Medulla oblongata (tissue), 1 donor: ENCODE measurements at regions not wholly inside any gene's neighbourhood (a gene's known extent, or its start where the extent isn't known, plus 50 kb on each side); places are given as distances from the start of the nearest gene placed in this dataset.
A peak's percentile ranks its signal among the peaks of the same experiment; 100 is the strongest.

Experiments
- DNase-seq: peaks from one replicate; pipeline ENCODE4 v3.0.0-alpha.2; 2015; ENCODE audit errors: extremely low spot score

DNA sequence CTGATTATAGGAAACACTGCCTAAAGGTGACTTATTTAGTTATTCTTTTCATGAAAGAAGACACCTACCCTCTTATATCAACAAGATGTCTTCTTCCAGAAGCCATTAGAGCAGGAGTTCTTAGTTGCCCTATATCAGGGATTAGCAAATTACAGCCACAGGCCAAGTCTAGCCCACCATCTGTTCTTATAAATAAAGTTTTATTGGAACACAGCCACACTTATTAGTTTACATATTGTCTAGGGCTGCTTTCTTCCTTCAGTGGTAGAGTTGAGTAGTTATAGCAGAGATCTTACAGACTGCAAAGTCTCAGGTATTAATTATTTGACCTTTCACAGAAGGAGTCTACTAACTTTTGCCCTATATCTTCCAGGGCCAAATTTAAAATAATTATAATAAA, 157.2 kb upstream of the NOCT start:
- DNase-seq: no peak

DNA sequence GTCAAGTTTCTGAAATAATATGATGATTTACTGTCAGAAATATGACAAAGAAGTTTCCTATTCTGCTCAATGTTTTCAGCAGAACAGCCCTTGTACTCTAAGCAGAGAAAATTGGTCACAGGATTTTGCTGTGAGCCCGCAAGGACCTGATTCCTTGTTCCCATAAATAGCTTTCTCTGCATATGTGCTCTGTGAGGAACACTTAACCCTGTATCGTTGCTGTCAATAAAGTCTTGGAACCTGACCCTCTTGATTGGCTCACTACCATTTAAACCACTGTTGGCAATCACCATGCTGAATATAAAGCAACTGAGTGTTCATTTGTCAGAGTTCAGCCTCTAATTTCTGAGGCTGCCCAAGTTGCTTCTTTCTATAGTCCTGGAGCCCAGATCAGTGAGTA, 158.2 kb upstream of the NOCT start:
- no peak for DNase-seq

DNA sequence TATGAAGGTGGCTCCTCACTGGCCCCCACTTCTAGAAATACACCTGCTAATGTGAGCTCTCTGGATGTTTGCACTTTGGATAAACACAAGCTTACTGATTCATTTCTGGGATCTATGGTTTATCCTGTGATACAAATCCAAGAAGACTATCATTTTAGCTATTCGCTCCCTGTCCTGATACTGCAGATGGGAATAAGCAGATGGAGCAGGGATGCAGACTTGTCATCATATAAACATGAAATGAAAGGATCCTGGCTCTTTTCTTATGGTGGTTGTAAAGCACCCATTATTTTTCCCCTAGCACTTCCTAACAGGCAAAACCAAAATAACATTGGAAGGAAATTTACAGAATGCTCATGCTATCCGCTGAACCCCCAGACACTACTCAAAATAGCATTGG, 162.9 kb upstream of the NOCT start:
- no peak for DNase-seq

DNA sequence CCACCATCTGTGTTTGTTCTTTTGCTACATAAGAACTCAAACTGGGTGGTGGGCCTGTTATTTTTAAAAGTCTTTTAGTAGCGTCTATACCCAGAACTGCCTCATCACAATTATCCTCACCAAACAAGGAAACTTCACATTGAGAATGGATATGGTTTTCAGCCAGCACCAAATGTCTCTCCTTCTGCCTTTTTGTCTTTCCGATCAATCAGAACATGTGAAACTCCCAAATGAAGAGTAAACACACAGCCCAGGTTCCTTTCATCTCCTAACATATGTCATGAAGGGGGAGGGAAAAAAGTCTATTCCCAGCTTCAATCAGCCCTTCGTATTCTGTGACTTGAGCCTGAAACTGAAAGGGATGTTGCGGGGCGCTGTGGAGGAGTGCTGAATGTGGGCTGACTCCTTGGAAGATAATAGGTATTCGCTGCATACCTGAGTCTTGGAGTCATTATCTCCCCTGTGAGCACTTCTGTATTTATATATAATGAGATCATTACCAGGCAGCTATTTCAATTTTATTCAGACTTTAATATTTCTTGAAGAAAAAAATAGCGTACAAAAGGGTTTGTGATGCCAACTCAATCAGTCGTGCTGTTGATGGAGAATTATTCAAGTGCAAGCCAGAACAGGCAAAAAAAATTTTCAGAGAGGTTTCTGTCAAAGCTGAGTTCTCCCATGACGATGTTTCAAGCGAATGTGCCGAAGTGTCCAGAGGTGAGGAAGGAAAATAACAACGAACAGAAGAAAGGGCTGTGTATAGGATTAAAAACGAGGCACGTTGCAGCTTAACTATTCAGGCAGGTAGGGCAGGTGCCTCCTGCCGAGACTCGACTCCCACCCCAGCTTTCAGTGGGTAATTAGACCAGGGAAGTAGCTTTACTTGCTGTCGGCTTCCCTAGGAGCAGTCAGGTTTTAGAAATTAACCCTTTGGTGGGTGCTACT, 163.9 kb upstream of the NOCT start:
- DNase-seq: no peak

DNA sequence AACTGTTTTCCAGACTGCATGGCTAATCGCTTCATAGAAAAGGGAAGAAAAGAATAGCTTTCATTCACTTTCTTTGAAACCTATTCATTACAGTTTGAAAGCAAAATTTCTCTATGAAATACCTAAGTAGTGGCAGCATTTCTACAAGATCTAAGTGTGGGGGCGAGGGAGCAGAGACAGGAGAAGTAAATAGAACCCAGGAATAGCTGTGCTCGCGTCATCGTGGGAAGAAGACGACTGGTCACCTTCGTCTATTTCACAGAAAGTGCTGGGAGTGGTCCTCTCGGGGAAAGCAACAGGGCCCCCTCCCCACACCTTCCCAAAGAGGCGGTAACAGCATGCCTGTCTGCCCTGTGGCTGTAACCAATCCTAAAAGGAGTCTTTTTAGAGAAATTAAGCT, 169.9 kb upstream of the NOCT start:
- no peak for DNase-seq

DNA sequence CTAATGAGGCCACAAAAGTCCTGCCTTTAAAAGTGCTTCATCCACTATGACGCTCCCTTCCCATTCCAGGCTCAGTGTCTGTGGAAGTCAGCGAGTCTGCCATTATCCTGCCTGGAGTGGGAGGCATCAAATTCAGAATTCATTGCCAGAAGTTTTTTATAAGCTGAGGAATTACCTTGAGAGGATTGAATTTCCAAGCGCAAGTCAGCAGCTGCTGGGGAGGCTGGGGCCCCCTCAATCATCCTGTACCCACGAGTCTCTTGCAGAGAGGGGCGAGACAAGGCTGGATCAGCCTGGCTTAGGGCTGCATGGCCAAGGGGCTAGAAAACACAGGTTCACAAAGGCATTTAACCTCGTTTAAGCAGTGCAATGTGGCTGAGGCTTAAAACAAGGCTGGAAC, 170.5 kb upstream of the NOCT start:
- no peak for DNase-seq

DNA sequence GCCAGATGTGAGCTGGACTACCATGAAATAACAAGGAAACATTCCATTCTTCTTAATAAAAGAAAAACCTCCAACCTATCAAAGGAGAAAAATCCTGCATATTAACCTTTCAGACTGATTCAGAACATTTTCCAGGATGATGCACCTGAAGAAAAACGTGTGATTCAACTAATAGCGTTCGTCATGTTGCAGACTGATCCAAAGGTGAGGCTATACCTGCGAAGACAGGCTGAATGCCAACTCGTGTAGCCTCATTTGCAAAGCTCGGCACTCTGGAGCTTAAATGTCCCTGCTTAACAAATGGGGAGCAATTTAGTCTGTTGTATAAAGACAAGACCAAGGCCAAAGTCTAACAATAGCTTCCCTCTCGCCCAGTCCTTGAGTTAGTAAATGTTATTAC, 172.0 kb upstream of the NOCT start:
- DNase-seq: no peak

DNA sequence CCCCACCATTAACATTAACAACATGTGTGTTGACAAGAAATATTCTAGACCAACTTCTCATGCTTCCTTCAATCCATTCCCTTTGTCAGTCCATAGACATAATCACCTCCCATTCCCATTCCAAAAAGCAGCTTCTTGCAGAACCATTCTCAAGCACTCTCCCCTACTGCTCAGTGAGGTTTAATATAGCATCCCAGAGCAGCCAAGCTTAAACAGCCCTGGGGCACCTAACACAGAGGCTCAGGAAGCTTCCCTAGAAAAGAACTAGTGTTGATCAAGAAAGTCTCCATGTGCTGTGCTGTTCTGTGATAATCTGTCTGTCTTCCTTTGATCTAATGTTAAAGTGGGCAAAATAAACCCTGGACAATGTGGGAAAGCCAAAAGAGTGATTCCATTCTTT, 174.2 kb upstream of the NOCT start:
- no peak for DNase-seq

DNA sequence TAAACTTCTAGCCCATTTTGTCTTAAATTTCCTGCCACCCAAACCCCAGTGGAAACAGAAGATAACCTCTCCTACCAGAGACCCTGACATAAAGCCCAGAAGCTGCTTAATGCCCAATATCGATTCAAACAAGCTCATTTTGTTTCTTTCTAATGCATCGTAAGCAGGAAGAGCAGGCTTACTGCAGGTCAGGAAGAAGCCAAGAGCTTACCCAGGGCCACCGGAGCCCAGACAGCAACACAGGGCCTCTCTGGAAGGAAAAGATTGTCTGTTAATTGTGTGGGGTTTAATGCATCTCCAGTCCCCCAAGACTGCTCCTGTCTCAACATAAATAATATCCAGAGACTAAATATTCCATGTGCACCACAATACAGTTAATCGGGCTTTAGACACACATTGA, 177.3 kb upstream of the NOCT start:
- DNase-seq: no peak

DNA sequence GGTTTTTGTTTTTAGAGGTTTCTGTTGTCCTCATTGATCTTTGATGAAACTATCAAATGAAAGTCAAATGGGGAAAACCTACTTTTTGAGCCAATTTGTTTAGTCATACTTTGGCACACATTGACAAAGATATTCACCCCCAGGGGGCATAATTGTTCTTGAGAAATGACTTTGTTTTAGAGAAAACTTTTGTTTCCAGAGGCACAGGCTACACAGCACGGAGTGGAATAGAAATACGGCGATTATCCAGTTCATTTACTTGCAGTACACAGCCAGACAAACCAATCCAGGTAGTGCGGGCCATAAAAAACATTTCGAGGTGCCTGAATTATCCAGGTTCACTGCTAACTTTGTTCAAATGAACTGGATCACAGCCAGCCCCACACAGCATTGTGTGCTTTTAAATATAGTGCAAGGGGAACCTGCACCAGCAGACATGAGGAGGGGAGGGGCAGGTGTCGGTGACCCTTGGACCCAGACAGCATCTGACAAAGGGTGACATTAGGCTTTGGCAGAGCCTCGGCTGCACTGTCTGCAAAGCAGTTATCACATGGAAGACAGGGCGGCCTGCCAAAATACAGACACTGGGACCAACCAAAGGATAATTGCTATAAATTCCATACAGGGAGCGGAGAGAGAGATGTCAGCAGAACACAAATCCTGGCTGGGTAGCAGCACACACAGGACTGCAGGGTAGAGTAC, 179.6 kb upstream of the NOCT start:
- no peak for DNase-seq

DNA sequence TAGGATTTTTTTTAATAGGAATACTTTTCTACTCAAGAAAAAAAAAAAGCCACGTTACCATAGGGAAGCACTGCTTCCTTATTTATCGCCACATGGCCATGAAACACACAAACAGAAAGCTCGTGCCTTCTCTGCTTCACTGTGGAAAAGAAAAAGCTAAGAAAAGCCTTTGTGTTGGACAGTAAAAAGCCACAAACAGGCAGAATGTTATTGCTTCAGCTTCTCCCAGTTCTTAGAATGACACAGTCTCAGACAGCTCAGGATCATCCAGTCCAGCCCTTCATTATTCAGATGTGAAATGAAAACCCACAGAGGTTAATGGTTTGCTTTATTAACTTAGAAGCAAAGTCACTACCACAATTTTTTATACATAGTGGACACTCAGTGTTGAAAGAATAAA, 181.6 kb upstream of the NOCT start:
- peak; percentile 42 for DNase-seq

DNA sequence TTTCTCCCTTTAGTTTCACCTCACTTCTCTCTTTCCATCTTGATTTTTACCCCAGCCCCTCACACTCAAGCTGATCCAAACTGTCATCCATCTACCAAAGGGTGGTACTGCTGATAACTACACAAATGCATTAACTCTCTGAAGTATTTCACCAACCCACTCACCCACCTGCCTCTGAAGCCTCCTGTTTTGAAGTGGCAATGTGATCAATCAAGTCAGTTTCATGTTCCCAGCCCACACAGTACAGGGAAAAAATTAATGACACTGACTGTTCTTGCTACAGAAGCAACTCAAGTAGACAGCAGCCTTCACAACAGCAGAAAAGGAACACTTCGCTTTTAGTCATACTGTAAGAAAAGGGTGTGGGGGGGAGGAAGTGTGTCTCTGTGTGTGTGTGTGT, 183.0 kb upstream of the NOCT start:
- DNase-seq: no peak

DNA sequence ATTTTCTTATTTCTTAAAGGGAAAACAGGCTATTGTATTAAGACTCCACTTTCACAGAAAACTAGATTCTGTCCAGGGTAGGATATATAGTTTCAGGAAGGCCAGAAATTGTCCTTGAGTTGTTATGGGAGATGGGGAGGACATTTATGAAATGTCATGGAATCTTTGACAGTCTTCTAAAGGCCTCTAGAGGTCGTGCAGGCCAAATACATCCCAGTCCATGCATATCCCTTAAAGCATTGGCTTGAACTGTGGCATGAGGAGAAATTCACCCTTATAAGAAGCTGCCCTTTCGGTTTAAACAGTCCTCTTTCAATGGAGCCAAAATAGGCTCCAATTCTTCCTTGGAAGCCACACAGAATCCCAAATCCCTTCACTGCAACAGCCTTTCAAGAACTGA, 183.6 kb upstream of the NOCT start:
- no peak for DNase-seq

DNA sequence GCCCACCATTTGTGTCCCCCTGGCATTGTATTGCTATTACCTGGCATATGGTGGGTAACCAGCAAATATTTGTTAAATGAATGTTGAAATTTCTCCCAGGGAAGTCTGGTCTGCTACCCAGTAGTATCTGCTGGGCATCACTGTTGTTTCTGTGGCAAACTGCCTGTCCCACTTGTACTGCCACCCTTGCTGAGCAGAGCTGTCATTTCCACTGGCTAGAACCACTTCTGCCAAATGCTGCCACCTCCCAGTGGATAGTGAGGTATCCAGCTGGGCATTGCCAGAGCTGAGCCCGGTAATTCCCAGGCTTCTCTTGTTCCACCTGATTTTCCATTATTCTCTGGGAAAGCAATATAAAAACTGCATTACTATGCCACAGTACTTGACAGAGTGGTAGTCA, 186.7 kb upstream of the NOCT start:
- DNase-seq: no peak

DNA sequence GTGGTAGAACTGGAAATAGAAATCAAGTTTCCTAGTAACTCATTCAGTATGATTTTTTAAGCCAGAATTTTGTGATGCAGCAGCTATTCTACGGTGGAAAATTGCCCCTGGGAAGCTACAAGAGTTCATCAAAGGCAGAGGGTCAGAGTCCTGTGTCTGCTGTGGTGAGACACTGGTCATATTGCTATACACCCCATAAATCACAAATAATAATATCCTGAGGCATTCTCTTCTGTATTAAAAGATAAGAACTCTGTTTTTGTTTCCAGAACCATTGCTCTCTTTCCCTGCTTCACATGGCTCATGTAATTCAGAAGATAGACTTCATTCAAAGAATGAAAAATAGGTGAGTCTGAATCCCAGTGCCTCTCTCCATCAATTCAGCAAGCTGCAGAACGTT, 188.8 kb upstream of the NOCT start:
- no peak for DNase-seq

DNA sequence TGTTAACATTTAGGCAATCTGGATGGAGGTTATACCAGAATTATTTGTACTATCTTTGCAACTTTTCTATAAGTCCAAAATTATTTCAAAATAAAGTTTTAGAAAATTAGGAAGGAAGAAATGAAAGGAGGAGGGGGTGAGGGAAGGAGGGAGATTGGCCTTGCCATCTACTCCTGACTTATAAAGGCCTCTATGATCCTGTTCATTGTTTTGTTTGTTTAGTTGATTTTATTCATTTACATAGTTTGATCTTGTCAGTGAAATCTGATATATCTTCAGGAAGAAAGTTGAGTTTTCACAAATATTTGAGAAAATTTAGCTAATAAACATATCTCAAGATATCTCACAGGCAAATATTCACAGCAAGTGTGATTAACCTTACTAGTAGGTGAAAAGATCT, 189.3 kb upstream of the NOCT start:
- no peak for DNase-seq

DNA sequence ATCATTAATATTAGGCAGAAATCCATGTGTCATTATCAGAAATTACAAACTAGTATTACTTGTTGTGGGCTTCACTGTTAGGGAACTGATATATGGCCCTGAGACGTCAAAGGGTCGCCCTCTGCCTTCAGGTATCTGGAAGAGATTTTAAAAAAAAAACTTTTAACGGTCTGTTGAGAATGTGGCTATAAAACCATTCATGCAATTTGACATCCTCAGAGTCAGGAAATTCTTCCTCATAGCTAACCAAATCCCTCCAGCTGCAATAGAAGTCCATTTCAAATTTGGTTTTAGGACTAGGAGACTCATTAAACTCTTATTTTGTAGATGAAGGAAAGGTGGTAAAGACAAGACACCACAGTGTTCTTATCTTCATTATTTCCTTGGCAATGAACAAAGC, 194.2 kb upstream of the NOCT start:
- DNase-seq: no peak

DNA sequence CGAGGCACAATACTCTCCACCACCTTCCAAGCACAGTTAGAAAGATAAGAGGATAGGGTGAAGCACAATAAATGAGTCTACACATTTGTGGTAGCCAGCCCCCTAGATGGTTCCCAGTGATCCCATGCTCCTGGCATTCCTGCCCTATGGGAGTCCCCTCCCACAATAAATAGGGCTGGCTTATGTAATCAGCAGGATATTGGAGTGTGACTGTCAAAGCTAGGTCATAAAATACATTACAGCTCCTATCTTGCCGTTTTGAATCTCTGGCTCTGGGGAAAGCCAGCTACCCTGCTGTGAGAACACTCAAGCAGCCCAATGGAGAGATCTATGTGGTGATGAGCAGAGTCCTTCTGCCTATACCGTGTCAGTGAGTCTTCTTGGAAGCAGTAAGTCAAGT, 198.7 kb upstream of the NOCT start:
- no peak for DNase-seq

DNA sequence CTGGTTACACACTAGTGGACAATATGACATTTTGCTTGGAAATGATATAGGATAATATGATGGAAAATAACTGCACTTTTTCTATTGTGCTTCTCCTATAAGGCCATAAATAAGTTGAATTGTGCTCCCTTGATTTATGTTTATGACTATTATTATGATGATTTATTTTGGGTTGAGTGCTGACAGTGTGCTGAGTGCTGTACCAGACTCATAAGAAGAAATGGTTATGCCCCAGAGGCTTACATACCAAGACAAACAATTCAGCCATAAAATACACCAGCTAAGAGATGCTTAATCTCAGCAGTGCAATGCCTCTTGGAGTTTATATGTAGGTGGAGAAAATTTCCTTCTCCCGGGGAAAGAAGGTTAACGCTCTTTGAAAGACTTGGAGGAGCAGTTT, 199.8 kb upstream of the NOCT start:
- DNase-seq: no peak

DNA sequence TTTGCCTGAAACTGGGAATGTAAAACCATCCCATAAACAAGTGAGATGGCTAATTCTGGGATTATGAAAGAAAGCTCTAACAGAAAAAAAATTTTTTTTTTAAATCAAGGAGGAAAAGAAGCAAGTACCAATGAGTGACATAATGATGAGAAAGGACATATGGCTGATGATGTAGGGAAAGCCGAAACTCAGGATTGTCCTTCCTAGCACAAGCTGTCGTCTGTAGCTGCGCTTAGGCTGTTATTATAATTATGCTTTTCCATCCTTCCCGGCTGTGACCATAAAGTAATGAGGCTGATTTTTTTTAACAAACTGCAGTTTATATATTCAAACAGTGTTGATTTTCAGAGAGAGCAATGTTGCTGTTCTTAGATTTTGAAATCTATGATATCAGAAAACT, 209.8 kb upstream of the NOCT start:
- no peak for DNase-seq

DNA sequence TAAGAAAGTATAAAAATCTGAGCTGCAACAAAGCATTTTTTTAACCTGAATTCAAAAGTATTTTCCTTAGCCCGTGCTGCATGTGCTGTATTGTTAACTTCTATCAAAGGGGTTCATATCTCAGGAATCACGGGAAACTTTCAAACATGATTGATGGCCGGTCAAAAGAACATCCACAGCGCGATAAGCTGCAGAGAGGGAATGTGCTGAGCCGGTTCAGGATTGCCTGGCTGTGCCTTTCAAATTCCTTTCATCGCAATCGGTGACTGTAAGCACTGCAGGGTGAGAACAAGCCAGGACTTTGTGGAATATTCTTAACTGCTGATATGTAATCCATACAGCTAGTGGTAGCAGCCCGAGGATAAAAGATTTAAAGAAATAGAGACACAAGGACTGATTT, 210.9 kb upstream of the NOCT start:
- no peak for DNase-seq

DNA sequence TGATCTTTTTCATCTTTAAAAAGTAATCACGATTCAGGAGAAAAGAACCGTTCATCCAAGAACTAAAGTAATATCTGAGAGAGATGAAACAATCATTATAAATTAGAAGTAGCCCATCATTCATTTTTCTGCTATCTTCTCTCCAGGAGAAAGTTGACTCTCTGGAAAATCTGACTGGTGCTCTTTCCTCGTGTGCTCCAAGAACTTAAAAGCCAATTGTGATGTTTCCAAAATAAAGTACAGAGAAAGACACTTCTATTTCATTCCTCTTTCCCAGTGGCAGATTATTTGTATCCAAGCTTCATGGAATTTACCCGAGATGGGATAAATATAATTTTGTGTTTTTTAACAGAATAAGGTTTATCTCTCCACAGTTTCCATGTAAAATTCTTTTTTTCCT, 212.5 kb upstream of the NOCT start:
- no peak for DNase-seq

DNA sequence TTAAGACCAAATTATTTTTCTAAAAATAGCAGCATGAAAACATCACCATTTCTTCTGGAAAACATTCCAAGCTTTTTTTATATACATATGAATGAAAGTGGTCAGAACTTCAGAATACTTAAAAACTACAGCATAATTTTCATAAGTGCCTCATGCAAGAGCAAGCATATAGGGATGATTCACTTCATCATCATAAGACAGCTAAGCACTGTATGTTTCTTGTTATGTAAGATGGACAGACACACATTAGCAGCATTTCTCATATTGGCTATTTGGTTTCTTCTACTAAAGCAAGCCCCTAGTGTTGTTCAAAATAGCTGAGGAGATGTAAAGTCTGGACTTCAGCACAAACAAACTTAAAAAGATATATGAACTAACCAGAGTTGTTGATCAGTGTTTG, 213.1 kb upstream of the NOCT start:
- no peak for DNase-seq
